HT1080 (cell line): ENCODE measurements at regions not wholly inside any gene's neighbourhood (a gene's known extent, or its start where the extent isn't known, plus 50 kb on each side); places are given as distances from the start of the nearest gene placed in this dataset.

ENCODE experiments used
- DNase-seq: peaks from one replicate; pipeline ENCODE4 v3.0.0-alpha.2; 2015; ENCODE audit warnings: low read depth

DNA sequence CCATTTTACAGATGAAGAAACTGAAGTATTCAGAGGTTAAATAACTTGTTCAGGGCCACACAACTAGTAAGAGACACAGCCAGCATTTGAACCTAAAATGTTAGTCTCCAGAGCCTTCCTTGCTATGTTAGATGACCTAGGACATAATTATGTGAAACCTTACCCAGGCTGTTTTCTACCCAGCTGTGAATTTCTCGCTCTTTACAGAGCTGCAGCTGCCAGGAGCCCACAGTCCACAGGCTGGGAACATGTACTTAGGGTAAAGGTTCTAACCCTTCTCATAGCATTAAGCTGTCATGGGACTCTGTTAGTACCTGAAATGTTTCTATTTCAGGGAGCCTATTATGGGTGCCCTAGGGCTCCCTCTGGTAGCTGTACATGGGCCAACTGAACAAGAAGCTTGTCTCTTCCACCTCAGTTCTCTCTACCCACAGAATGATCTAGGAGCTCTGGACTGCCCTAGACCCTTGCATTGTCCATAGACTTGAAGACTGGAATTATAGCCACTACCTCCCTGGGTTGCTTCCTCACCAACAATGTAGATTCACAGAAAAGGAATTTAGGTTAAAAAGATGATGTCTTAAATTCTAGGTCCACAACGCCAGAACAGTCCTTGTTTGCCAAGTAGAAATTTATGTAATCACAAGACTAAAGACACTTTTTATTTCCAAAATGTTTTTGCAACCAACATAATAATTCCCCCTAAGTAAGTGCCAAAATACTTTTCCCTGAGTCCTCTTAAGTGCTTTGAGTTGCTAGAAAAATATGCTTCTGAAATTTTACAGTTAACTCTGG, 262.9 kb downstream of the PIK3R1 start:
- DNase-seq = no peak

DNA sequence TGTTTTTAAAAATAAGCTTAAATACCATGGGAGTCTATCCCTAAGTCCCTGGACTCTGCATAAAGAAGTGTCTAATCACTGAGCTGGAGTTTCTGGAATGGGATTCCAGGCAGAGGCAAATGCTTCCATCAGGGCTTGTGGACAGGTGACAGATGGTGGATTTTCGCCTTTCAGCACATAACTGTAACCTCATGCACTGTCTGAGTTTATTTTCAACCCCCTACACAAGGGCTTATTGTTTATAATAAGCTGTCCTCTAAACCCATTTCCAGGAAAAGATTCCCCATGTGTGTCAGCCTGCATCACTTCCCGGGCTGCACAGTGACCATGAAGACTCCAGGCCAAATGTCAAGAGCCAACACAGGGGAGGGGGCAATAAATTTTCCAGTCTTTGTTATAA, 264.0 kb downstream of the PIK3R1 start:
- DNase-seq = no peak

DNA sequence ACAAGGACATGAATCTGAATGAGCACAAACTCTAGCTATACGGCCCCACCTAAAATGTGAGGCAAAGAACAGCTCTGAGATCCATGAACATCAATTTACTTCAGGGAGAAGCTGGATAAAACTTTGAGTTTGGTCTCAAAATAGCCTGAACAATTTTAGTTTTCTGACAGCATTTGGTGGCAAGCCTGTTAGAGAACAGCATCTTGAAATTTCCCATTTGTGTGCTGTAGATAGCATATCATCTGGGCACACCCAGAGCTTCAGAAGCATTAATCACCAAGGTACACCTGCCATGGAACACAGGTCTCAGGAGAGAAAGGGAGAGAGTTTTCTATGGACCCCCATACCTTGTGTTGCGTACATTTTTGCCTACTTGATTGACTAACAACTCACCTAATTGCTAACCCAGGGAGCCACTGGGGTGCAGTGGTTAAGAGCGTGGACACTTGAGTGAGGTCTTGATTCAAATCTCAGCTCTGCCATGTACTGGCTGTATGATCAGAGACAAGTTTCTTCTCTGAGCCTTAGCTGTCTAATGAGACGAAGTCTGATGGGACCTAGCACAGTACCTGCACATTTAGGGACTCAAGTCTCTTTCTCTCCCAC, 264.9 kb downstream of the PIK3R1 start:
- no peak for DNase-seq

DNA sequence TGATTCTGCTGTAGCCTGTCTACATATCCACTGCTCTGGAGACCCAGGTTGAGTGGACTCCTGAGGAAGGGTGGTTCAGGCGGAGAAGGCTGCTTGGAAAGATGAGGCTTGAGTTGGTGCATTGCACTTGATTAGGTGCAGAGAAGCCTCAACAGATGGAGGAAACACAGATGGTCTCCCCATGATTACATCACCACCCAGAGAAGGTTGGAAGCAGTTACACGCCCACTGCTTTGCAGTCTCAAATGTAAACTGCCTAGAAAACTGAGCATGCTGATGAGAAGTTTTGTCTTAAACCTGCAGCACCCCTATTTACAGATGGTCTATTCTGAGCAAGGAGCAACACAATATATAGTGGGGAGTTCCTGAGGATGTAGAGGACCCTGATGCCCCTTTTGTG, 266.6 kb downstream of the PIK3R1 start:
- no peak for DNase-seq

DNA sequence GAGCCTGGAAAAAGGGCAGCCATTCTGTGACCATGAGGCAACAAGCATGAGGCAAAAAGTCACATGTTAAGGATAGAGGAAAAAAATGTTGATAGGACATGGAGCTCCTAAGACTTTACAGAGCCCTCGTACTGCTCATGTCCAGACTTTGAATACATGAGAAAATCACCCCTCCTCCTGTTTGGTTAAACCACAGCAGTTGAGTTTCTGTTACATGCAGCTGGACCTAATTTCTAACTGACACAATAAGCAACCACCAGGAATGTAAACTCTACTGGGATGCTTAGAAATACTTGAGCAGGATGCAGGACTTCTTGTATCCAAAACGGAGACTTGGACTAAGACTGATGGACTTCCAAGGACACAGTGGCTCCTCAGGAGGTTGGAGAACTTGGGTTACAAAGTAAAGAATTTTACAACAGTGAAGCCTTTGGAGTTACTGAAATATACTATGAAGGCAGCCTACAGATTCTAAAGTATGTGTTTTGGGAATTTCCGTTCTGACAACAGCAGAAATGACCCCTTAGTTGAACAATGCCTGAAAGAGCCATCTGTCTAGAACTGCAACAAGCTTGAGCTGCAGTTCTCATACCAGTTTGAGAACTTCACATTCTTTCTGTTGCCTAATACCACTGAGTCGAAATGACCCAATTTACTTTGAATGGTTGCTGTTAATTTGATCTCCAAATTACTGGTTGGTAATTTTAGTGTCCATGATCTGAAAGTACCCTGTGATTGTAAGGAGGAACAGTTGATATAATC, 268.9 kb downstream of the PIK3R1 start:
- no peak for DNase-seq

DNA sequence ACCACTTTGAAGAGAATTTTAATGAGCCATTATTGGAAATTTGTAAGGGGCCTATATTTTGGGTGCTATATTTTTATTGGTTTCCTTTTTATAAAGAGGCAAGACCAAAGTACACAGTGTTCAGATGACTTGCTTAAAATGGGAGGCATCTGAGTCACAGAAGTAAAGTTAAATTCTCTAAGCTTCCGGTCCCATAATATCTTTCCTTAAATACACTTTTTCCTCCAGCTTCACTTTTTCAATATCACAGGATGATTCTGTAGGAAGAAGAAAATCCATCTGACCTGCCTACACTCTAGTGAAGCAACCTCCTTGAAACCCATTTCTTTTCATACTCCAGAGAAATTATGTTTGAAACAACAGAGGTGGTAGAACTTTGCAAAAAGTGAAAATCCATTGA, 274.0 kb downstream of the PIK3R1 start:
- DNase-seq = no peak

DNA sequence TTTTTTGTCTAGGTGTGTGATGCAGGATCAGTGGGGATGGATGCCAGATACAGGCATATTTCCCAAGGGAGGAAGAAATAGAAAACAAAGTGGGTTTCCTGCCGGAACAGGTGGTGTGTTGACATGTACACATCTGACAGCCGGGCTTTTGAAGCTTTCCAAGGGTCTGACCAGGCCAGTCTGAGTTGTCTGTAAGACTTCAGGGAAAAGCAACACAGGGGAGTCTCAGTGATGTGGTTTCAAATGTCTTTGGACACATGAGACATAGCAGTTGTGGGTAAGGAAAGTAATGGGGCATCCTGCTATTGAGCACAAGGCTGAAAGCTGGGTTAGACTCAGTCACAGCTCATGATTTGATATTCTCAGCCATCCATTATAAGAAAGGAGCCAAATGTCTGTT, 274.9 kb downstream of the PIK3R1 start:
- no peak for DNase-seq

DNA sequence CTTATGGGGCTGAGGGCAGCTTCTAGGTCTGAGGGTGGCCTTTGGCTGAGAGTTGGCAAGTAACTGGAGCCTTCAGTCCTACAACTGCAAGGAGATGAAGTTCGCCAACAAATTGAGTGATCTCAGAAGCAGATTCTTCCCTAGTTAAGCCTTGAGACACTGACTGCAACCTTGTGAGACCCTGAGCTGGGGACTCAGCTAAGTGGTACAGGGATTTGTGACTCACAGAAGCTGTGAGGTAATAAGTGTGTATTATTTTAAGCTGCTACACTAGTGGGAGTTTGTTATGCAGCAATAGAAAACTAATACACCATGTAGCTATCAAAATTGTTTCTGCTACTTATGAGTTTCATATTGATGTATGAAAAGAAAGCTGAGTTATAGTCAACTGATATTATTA, 279.2 kb downstream of the PIK3R1 start:
- DNase-seq = no peak

DNA sequence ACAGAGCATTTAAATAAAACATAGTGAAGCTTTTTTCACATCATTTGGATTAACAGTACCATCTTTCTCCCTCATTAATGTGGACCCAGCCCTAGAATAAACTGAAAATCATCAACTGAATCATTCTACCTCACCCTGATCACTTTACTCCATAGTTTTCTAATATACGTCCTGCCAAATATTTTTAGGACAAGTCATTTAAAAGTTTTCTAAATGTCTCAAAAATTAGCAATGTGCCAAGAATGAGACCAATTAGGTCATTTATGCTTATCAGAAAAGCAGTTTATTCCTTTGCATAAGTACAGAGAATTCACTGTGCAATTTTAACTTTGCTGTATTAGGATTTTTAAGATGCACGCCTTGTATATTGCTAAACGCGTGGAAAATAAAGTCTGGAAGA, 284.4 kb downstream of the PIK3R1 start:
- no peak for DNase-seq

DNA sequence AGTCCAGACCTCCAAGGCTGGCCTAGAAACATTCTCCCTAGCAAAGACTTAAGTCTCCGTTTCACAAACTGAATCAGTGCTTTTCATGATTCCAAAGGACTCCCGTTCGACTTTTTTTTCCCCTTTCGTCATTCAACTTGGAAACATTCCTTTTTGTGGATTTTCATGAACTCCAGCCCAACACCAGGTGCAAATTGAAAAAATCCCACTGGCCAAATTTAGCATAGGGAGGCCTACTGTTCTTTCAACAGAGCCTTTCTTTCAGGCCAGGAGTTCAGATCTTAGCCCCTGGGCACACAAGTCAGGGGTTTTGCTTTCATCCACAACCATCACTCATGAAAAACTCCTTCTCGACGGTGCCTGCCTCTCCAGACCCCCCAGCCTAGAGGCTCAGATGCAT, 285.3 kb downstream of the PIK3R1 start:
- DNase-seq = no peak

DNA sequence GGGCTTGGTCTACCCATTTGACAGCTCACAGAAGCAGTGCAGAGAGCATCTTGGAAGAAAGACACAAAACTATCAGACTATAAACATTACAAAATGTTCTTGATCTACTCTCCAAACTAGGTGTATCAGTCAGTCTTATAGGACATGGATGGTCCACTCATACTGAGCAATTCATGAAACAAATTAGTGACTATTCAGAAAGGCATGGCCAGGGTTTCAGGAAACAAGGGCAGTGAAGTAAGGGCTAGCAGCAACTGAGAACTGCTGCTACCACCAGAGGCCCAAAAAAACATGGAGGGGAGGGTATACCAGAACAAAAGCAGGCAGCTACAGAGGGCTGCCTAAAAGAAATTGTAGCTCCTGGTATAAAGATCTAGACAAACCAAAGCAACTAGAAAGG, 287.0 kb downstream of the PIK3R1 start:
- no peak for DNase-seq

DNA sequence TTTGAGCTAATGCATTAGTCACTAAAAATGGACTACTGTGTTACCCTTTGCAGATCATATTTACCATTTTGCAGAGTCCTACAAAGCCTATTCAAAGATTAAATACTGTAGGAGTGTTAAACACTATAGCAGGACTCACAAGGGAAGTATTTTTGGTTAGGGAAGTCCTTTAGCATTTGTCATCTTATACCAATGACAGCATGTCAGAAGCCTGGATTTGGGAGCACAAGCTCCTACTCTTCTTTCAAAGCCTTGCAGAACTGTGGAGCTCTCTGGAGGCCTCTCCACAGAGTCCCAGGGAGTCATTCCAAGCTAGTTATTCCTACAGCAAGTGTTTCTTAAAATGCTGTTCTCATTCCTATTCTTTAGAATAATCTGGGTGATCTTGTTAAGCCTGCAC, 288.8 kb downstream of the PIK3R1 start:
- DNase-seq = no peak

DNA sequence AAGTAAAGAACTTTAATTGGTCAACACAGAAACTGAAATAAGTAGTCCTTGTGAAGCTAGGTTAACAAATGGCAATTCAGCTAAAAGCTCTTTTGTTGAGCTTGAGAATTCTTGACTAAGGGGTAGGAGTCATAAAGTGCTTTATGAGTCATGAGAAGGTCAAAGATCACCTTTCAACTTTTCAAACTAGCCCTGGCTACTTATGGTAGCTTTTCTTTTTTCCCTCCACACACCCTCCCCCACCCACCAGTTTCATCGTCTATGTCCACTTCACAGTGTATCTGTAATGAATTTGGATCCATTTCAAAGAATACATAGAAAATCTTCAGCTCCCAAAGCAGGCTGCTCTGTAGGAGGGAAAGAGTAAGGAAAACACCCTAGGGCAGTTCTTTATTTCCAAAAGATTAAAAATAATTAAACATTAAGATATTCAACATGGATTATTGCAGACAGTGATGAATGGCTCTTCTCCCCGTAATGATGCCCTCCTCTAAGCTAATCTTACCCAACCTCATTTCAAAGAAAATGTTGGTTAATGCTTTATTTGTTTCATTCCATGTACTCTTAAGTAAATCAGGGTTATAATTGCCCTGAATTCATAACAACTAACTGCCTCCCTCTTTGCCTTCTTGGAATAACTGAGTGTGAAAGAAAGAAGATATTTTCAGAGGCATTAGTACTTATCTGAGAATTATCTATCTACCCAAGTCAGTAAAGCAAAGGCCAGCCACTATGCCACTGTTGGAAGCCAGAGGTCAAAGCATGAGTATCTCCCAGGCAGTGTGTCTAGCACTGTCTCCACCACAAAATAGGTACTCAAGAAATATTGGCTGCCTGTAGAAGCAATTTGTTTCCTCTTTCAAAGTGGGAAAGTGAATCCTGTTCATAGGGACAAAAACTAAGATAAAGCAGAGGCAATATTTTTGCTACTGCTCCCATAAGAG, 290.6 kb downstream of the PIK3R1 start:
- peak; percentile 12 for DNase-seq

DNA sequence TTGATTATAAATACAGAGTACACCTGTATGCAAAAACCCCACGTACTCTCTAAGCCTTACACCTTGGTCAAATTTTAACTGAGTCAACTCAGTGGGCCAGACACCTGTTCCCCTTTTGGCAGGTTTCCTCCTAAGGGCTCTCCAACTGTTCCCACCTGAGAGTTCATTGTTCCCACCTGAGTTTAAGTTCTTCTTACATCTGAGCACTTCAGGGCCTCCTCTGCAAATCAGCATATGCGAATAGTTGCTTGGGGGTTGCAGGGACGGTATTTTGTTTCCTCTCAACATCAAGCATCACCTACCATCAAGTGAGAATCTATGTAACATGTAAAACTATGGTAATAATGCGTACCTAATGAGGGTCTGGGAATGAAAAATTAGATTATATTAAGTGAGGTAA, 300.0 kb downstream of the PIK3R1 start:
- no peak for DNase-seq

DNA sequence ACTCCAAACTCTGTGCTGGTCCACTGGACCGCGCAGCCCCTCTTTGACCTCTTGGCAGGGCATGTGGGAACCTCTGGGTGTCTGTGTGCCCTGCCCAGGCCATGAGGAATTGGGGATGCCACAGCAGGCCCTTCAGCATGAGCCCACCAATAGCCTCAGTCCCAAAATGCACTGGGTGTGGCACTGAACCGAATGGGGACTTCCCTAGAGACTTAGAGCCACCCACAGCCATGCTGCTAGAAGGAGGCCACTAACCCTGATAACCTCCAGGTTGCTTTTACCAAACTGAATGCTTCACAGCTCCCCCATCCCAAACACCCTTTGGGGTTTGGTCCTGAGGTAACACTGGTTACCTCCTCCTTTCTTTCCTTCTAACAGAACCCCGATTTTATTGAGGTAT, 302.7 kb downstream of the PIK3R1 start:
- DNase-seq = no peak

DNA sequence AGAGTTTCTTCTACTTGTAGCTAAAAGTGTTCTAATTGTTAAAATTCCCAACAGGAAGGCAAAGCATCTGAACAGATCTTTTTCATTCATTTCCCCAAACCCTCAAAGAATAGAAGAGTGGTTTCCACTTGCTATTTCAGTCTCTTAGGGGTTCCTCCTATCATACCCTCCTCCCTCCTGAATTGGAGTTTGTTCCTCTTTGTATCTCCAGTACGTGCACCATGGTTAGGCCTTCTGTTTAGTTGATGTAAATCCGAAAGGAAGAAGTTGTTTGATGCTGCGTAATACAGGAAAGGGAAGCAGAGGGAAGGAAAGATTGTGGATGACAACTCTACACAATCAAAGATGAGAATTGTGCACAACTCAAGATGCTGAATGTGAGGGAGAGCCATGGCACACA, 303.6 kb downstream of the PIK3R1 start:
- no peak for DNase-seq

DNA sequence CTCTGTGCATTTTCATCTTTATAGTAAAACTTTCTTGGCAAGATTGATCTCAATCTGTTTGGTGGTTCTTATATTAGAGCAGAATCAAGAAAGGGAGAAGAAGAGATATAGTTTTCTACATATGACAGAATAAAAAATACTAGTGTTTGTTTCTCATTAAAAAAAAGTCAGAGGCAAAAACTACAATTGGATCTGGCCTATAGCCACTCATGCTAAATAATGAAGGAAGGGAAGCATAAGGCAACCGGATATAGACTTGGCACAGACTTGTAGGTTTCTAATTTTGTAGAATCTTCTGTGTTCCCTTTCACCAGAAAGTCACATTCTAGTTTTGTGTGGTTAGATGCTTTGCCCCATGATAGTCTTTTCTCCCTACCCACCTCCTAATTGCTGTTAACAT, 306.2 kb downstream of the PIK3R1 start:
- DNase-seq = no peak

DNA sequence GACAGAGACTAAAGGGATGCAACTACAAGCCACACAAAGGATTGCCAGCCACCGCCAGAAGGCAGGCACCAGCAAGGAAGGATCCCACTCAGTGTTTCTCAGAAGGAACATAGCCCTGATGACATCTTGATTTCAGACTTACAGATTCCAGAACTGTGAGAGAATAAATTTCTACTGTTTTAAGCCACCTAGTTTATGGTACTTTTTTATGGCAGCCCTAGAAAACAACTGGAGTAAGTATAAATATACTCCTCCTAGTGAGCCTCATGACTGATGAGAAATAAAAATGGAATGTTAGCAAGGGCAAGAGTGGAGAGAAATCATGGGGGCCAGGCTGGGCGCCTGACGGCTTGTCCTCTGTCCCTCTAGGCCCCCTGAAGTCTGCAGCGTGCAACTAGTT, 307.3 kb downstream of the PIK3R1 start:
- DNase-seq = no peak

DNA sequence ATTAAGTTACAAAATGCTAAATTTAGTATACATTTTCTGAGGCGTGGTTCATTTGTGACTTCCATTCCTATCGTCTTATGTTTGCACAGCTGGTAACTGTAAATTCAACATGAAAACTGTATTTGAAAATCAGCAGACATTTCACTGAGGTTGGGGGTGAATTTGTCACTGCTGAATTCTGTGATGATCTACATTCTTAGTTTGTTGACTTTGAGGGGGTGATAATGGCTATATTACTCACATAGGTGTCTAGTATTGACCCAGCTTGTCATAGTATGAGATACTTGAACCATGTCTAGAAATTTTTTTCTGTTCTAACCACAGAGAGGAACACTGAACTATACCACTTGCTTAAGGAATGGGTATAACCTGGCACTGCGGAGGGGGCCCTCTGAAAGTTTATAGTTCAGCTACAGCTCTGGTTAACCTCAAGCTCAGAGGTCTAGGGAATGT, 313.3 kb downstream of the PIK3R1 start:
- DNase-seq = no peak

DNA sequence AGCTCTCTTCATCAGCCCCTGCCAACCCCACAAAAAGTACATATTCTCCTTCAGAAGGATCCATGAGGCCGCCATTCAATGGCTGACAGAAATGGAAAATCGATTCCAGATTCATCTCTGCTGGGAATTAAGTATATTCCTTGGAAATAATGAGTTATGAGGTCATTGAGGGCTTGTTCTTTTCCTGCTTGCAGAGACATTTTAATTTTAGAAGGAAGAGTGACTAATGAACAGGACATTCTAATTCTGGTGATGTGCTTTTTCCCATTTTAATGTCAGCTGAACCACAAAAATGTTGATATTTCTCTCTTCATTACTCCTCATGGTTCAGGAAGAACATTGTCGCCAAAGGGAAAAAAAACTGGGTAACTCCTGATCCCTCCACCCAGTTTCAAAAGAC, 314.0 kb downstream of the PIK3R1 start:
- no peak for DNase-seq

DNA sequence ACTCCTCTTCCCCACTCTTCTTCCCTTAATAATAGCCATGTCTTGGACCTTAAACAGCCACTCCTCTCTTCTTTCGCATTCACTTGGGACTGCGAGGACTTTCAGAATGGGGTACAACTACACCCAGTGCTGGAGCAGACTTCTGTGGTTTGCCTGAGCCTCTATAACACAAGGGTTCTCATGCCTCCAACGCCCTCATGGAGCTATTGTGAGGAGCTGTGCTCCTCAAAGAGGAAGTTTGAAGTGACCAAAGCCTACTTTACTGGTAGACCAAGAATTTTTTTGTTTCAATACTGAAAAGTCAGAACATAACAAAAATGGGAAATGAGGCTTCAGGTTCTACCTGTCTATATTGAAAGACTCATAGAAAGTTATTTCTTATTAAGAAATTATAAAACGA, 316.4 kb downstream of the PIK3R1 start:
- DNase-seq = no peak
